Liver (tissue), 8 donors: ENCODE measurements at regions not wholly inside any gene's neighbourhood (a gene's known extent, or its start where the extent isn't known, plus 50 kb on each side); places are given as distances from the start of the nearest gene placed in this dataset.

Experiments used
- DNase-seq: peaks from one replicate; pipeline ENCODE4 v3.0.0-alpha.2; 2017; ENCODE audit warnings: low spot score
- H3K27ac ChIP-seq, 2 donors: one replicate each; pipeline ENCODE4 v1.7.0; 2013; ENCODE audit warnings: inconsistent platforms in 2 of 2, low read length in 2 of 2, control low read depth in 1 of 2, low read depth in 1 of 2, mild to moderate bottlenecking in 1 of 2
- H3K27me3 ChIP-seq, 4 donors: one replicate each; pipeline versions ENCODE4 v1.6.1 to v1.7.0; 2013; ENCODE audit warnings: low read length in 3 of 4, inconsistent platforms in 1 of 4, mild to moderate bottlenecking in 1 of 4, moderate library complexity in 1 of 4; ENCODE audit not compliant: control insufficient read depth in 4 of 4, insufficient read depth in 4 of 4
- H3K36me3 ChIP-seq, 4 donors: one replicate each; pipeline versions ENCODE4 v1.6.1 to v1.7.0; 2013; ENCODE audit warnings: low read length in 3 of 4, mild to moderate bottlenecking in 3 of 4, low read depth in 1 of 4, moderate library complexity in 1 of 4; ENCODE audit not compliant: control insufficient read depth in 4 of 4, insufficient read depth in 3 of 4
- H3K4me1 ChIP-seq, 4 donors: one replicate each; pipeline versions ENCODE4 v1.6.1 to v1.7.0; 2013; ENCODE audit warnings: low read length in 3 of 4, mild to moderate bottlenecking in 3 of 4, moderate library complexity in 1 of 4; ENCODE audit not compliant: control insufficient read depth in 4 of 4, insufficient read depth in 4 of 4
- H3K4me3 ChIP-seq, 3 donors: one replicate each; pipeline versions ENCODE4 v1.6.1 to v1.7.0; 2013; ENCODE audit warnings: low read length in 3 of 3, control low read depth in 1 of 3, low read depth in 1 of 3, mild to moderate bottlenecking in 1 of 3
- H3K9ac ChIP-seq, 2 donors: one replicate each; pipeline ENCODE4 v1.7.0; 2013; ENCODE audit warnings: low read length in 2 of 2, mild to moderate bottlenecking in 2 of 2, moderate library complexity in 2 of 2, control low read depth in 1 of 2, low read depth in 1 of 2
- H3K9me3 ChIP-seq, 4 donors: one replicate each; pipeline versions ENCODE4 v1.6.1 to v1.7.0; 2013; ENCODE audit warnings: low read length in 3 of 4; ENCODE audit not compliant: control insufficient read depth in 4 of 4
- ATF3 ChIP-seq: IDR thresholded peaks from 2 replicates; pipeline ENCODE4 v1.6.1; 2016; ENCODE audit warnings: antibody characterized with exemption
- CTCF ChIP-seq: fragments of 150-350 bp; IDR thresholded peaks from 2 replicates; pipeline ENCODE4 v1.5.1; 2017; ENCODE audit warnings: improper control_type of control experiment, low read depth, low read length; ENCODE audit not compliant: missing input control
- EGR1 ChIP-seq, 2 donors: IDR thresholded peaks; 2 replicates each; pipeline ENCODE4 v1.6.1; 2016 to 2018; ENCODE audit warnings: antibody characterized with exemption in 2 of 2, low read depth in 2 of 2
- FOXA1 ChIP-seq: IDR thresholded peaks from 2 replicates; pipeline ENCODE4 v1.6.1; 2016; ENCODE audit warnings: antibody characterized with exemption
- FOXA2 ChIP-seq: IDR thresholded peaks from 2 replicates; pipeline ENCODE4 v1.6.1; 2016; ENCODE audit warnings: antibody characterized with exemption
- GABPA ChIP-seq, 2 donors: IDR thresholded peaks in 1 of 2; conservative IDR thresholded peaks in 1 of 2; 2 replicates each; pipeline ENCODE4 v1.6.1; 2016; ENCODE audit warnings: antibody characterized with exemption in 2 of 2, mild to moderate bottlenecking in 1 of 2, moderate library complexity in 1 of 2
- HNF4A ChIP-seq, 2 donors: conservative IDR thresholded peaks; 2 replicates each; pipeline ENCODE4 v1.6.1; 2016; ENCODE audit warnings: antibody characterized with exemption in 2 of 2, mild to moderate bottlenecking in 2 of 2
- HNF4G ChIP-seq: IDR thresholded peaks from 2 replicates; pipeline ENCODE4 v1.6.1; 2016; ENCODE audit warnings: antibody characterized with exemption
- JUND ChIP-seq, 2 donors: IDR thresholded peaks; 2 replicates each; pipeline ENCODE4 v1.6.1; 2016; ENCODE audit warnings: antibody characterized with exemption in 2 of 2
- MAX ChIP-seq: IDR thresholded peaks from 2 replicates; pipeline ENCODE4 v1.6.1; 2016; ENCODE audit warnings: antibody characterized with exemption
- NR2F2 ChIP-seq: IDR thresholded peaks from 2 replicates; pipeline ENCODE4 v1.6.1; 2016; ENCODE audit warnings: antibody characterized with exemption
- RAD21 ChIP-seq, 2 donors: IDR thresholded peaks; 2 replicates each; pipeline ENCODE4 v1.6.1; 2016; ENCODE audit warnings: antibody characterized with exemption in 2 of 2, mild to moderate bottlenecking in 2 of 2
- REST ChIP-seq: IDR thresholded peaks from 2 replicates; pipeline ENCODE4 v1.6.1; 2016; ENCODE audit warnings: antibody characterized with exemption, mild to moderate bottlenecking
- RXRA ChIP-seq, 2 donors: IDR thresholded peaks; 2 replicates each; pipeline ENCODE4 v1.6.1; 2017 to 2018; ENCODE audit warnings: antibody characterized with exemption in 2 of 2, mild to moderate bottlenecking in 1 of 2
- SP1 ChIP-seq: IDR thresholded peaks from 2 replicates; pipeline ENCODE4 v1.6.1; 2018; ENCODE audit warnings: antibody characterized with exemption, mild to moderate bottlenecking
- TAF1 ChIP-seq: conservative IDR thresholded peaks from 2 replicates; pipeline ENCODE4 v1.6.1; 2016; ENCODE audit warnings: antibody characterized with exemption, mild to moderate bottlenecking
- YY1 ChIP-seq: IDR thresholded peaks from 2 replicates; pipeline ENCODE4 v1.6.1; 2016; ENCODE audit warnings: antibody characterized with exemption, mild to moderate bottlenecking
- ZBTB33 ChIP-seq: IDR thresholded peaks from 2 replicates; pipeline ENCODE4 v1.6.1; 2016; ENCODE audit warnings: antibody characterized with exemption
- WGBS: extraction: QIAGEN DNeasy Blood & Tissue Kit; methylation state at CpG from one replicate; pipeline ENCODE4 v1.1.7; 2013; 5-methylcytosine and 5-hydroxymethylcytosine counted together
- donor health status: healthy.
- donor health status: healthy.
- donor health status: healthy.
- donor health status: healthy.
- donor health status: healthy.

- Histone ChIP-seq H3K9ac (no peak overlapping the region), H3K4me1 (peaks cover 0 to 4% (median 1%) of the 10 kb centered on the region in 4 donors), H3K27me3 (no peaks in the 10 kb centered on the region), H3K36me3 (no peaks in the 10 kb centered on the region), H3K4me3 (no peak overlapping the region), H3K27ac (no peak overlapping the region), H3K9me3 (no peaks in the 10 kb centered on the region)
- no peak for DNase-seq
- TF ChIP-seq SP1, result no peak
- TF ChIP-seq HNF4A (conservative IDR thresholded peaks at IDR 0.05), result no peak
- no peak for TF ChIP-seq RXRA (IDR thresholded peaks at IDR 0.05)
- no peak for TF ChIP-seq FOXA1
- TF ChIP-seq FOXA2, result no peak
- TF ChIP-seq RAD21 (IDR thresholded peaks at IDR 0.05), result no peak
- no peak for TF ChIP-seq REST
- TF ChIP-seq EGR1 (IDR thresholded peaks at IDR 0.05; ENCODE audit: low read depth in 2 of 2), result no peak
- no peak for TF ChIP-seq MAX
- TF ChIP-seq NR2F2, result no peak
- TF ChIP-seq CTCF, result no peak
- no peak for TF ChIP-seq GABPA (IDR thresholded peaks at IDR 0.05 in 1 of 2, conservative IDR thresholded peaks at IDR 0.05 in 1 of 2)
- WGBS, result 77% methylated on average over 4 of the region's 4 CpGs
Measured at GRCh38 chr2:133841900-133842299, 273.6 kb upstream of the NCKAP5 start.

GRCh38 chr2:133842446-133842845, 274.2 kb upstream of the NCKAP5 start:
- Histone ChIP-seq H3K4me3 (no peak overlapping the region), H3K4me1 (peaks cover 0 to 4% (median 1%) of the 10 kb centered on the region in 4 donors), H3K9ac (no peak overlapping the region), H3K27me3 (no peaks in the 10 kb centered on the region), H3K9me3 (no peaks in the 10 kb centered on the region), H3K36me3 (no peaks in the 10 kb centered on the region), H3K27ac (no peak overlapping the region)
- no peak for DNase-seq
- 84% methylated on average over 2 of the region's 2 CpGs for WGBS
- TF ChIP-seq FOXA2 (no peak), JUND (IDR thresholded peaks at IDR 0.05) (no peak), GABPA (IDR thresholded peaks at IDR 0.05 in 1 of 2, conservative IDR thresholded peaks at IDR 0.05 in 1 of 2) (no peak), FOXA1 (no peak), NR2F2 (no peak), SP1 (no peak), HNF4A (conservative IDR thresholded peaks at IDR 0.05) (no peak), CTCF (no peak), ZBTB33 (no peak), YY1 (no peak), HNF4G (no peak), EGR1 (IDR thresholded peaks at IDR 0.05; ENCODE audit: low read depth in 2 of 2) (no peak), TAF1 (no peak), REST (no peak), MAX (no peak), RAD21 (IDR thresholded peaks at IDR 0.05) (no peak), ATF3 (no peak)
